MCF 10A (cell line): ENCODE measurements at regions not wholly inside any gene's neighbourhood (a gene's known extent, or its start where the extent isn't known, plus 50 kb on each side); places are given as distances from the start of the nearest gene placed in this dataset.

Experiments used
- BruUV-seq: library from RNA; stranded (reverse); fragments of 400-500 nt; replicated peaks from 2 replicates; lab custom pipeline; 2021; lab: Mats Ljungman, UMichigan
- CTCF ChIA-PET: fragments of 300-600 bp; sonication (Branson Sonifier 250); formaldehyde crosslinking; extraction: SDS; loops from one replicate; lab custom pipeline; 2021; ENCODE audit warnings: antibody characterized with exemption, inconsistent platforms; lab: Yijun Ruan, JAX
- POLR2A ChIA-PET: fragments of 300-600, 350-650 bp; sonication (Branson Sonifier 250); formaldehyde crosslinking; extraction: SDS; loops from one replicate; lab custom pipeline; 2020; ENCODE audit warnings: antibody characterized with exemption, inconsistent platforms; lab: Yijun Ruan, JAX
- DNase-seq: peaks from one replicate; pipeline ENCODE4 v3.0.0-alpha.2; 2018; ENCODE audit not compliant: unreplicated experiment
- H3K27ac Mint-ChIP-seq: one replicate; pipeline ENCODE4 v1.8.0; 2022; ENCODE audit warnings: mild to moderate bottlenecking, low read depth, mixed read lengths; ENCODE audit not compliant: unreplicated experiment
- H3K27me3 Mint-ChIP-seq: one replicate; pipeline ENCODE4 v1.8.0; 2022; ENCODE audit warnings: mixed read lengths; ENCODE audit not compliant: insufficient read depth, unreplicated experiment
- H3K36me3 Mint-ChIP-seq: one replicate; pipeline ENCODE4 v1.8.0; 2022; ENCODE audit warnings: mild to moderate bottlenecking, moderate library complexity, mixed read lengths; ENCODE audit not compliant: insufficient read depth, unreplicated experiment
- H3K4me1 Mint-ChIP-seq: one replicate; pipeline ENCODE4 v1.8.0; 2022; ENCODE audit warnings: mixed read lengths; ENCODE audit not compliant: insufficient read depth, unreplicated experiment
- H3K4me3 Mint-ChIP-seq: one replicate; pipeline ENCODE4 v1.8.0; 2022; ENCODE audit warnings: mild to moderate bottlenecking, moderate library complexity, mixed read lengths; ENCODE audit not compliant: unreplicated experiment
- H3K9me3 Mint-ChIP-seq: one replicate; pipeline ENCODE4 v1.8.0; 2022; ENCODE audit warnings: mixed read lengths; ENCODE audit not compliant: unreplicated experiment
- intact Hi-C: fragments of 100-400 bp; cut with micrococcal nuclease; formaldehyde crosslinking; loops from 2 replicates; pipeline ENCODE4 v1.14.1; 2022
- TF ChIP-seq, protein P1 (sequence below): fragments of 200-600 bp; IDR thresholded peaks from one replicate; pipeline ENCODE4 v1.8.0; 2022; ENCODE audit warnings: antibody characterized with exemption, mild to moderate bottlenecking; ENCODE audit not compliant: unreplicated experiment

DNA sequence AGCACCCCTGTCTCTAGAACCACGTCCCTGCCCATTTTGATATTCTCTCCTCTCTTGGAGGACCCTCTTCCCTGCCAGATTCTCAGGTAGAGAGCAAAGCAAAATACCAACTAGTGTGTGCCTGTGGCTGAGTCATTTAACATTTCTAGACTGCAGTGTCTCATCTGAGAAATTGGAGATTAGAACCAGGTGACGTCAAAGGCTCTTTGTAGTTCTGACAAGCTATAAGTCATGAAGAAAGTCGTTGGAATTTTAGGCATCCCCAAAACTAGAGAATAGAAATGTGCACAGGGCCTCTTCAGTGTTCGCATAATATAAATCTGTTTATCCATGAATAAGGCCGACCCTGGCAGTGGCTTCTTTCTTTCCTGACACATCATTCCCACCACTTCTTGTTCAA is 74.4 kb upstream of the TANC1 start:
- CTCF ChIA-PET, result interaction anchor here (1.0 to 2.1 kb wide), 6 partner anchors 9 to 225 kb away, joined by 3 to 11 read pairs (median 4); no protein-coding TSS in a partner anchor
- Mint-ChIP-seq H3K4me3 (peak overlapping the region; percentile 49), H3K36me3 (no peaks in the 10 kb centered on the region), H3K4me1 (peaks cover 44% of the 10 kb centered on the region), H3K9me3 (no peaks in the 10 kb centered on the region), H3K27ac (peak overlapping the region; percentile 97), H3K27me3 (no peaks in the 10 kb centered on the region)
- peak; percentile 87 for DNase-seq
- TF ChIP-seq, protein P1, sequence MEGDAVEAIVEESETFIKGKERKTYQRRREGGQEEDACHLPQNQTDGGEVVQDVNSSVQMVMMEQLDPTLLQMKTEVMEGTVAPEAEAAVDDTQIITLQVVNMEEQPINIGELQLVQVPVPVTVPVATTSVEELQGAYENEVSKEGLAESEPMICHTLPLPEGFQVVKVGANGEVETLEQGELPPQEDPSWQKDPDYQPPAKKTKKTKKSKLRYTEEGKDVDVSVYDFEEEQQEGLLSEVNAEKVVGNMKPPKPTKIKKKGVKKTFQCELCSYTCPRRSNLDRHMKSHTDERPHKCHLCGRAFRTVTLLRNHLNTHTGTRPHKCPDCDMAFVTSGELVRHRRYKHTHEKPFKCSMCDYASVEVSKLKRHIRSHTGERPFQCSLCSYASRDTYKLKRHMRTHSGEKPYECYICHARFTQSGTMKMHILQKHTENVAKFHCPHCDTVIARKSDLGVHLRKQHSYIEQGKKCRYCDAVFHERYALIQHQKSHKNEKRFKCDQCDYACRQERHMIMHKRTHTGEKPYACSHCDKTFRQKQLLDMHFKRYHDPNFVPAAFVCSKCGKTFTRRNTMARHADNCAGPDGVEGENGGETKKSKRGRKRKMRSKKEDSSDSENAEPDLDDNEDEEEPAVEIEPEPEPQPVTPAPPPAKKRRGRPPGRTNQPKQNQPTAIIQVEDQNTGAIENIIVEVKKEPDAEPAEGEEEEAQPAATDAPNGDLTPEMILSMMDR, result no peak
- intact Hi-C loops, result no loop called here
- POLR2A ChIA-PET, result interaction anchor here (0.6 to 3.6 kb wide), 26 partner anchors 9 to 624 kb away, joined by 3 to 48 read pairs (median 4); partner anchors contain the start of gene TANC1
- no TSS peak for BruUV-seq

DNA sequence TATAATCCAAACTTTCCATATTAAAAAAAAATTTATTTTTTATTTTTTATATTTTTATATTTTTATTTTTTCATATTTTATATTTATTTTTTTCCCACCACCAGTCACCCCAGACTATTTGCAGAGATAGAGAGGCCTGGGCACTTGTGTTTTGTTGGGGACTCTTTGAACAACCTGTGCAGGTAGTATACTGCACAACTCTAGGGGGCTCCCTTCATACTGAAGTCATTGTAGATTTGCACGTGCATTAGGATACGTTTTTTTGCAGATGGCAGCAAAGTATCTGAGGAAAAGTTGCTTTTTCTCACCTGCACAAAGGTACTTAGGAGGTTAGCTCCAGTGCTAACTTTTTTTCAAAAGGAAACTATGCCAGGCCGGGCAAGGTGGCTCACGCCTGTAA is 73.9 kb upstream of the TANC1 start:
- no peaks in the 10 kb centered on the region for H3K36me3 Mint-ChIP-seq
- H3K4me1 Mint-ChIP-seq, result peaks cover 39% of the 10 kb centered on the region
- peak overlapping the region; percentile 97 for H3K27ac Mint-ChIP-seq
- H3K27me3 Mint-ChIP-seq, result no peaks in the 10 kb centered on the region
- no peak for DNase-seq
- TF ChIP-seq, protein P1, result no peak
- ChIA-PET CTCF (interaction anchor here (0.5 to 2.1 kb wide), 8 partner anchors 8 to 225 kb away, joined by 3 to 11 read pairs (median 3); no protein-coding TSS in a partner anchor), POLR2A (interaction anchor here (0.6 to 3.6 kb wide), 24 partner anchors 9 to 624 kb away, joined by 3 to 48 read pairs (median 4); partner anchors contain the start of gene TANC1)
- BruUV-seq, result no TSS peak
- H3K4me3 Mint-ChIP-seq, result no peak overlapping the region
- no peaks in the 10 kb centered on the region for H3K9me3 Mint-ChIP-seq
- intact Hi-C loops, result no loop called here

DNA sequence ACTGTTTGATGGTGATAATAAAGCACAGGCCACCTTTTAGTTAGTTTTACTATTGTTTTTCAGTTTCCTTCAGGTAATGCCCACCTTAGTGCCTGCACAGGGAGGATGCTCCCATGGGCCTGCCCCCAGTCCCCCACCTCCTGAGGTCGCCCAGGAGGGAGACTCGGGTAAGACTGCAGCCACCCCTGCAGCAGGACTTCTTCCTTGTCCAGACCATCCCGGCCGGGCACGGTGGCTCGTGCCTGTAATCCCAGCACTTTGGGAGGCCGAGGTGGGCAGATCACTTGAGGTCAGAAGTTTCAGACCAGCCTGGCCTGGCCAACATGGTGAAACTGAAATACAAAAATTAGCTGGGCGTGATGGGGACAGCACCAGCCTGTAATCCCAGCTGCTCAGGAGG is 68.1 kb upstream of the TANC1 start:
- TF ChIP-seq, protein P1, result no peak
- POLR2A ChIA-PET, result interaction anchor here (0.5 to 1.6 kb wide), 5 partner anchors 9 to 241 kb away, joined by 3 to 6 read pairs (median 3); no protein-coding TSS in a partner anchor
- Mint-ChIP-seq H3K4me3 (no peak overlapping the region), H3K27ac (no peak overlapping the region), H3K9me3 (no peaks in the 10 kb centered on the region), H3K4me1 (no peaks in the 10 kb centered on the region), H3K36me3 (no peaks in the 10 kb centered on the region), H3K27me3 (no peaks in the 10 kb centered on the region)
- BruUV-seq, result no TSS peak
- CTCF ChIA-PET, result interaction anchor here (0.8 to 5.8 kb wide), 10 partner anchors 8 to 272 kb away, joined by 3 to 42 read pairs (median 3); no protein-coding TSS in a partner anchor
- intact Hi-C loops, result no loop called here
- no peak for DNase-seq

DNA sequence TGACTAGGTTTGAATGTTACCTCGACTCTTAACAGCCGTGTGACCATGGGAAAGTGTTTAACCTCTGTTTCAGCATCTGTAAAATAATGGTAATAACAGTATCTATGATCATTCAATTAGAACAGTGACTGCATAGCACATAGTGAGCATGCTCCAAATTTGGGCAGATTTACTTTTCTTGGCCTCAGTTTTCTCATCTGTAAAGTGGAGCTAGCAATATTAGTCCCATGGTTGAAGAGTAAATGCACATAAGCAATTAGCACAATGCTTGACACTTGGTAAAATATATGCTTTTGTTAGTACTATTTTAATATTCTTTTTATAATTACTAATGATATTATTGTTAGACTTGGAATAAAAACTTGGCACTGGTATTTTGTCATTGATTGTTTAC is 66.4 kb upstream of the TANC1 start:
- intact Hi-C loops, result no loop called here
- ChIA-PET CTCF (interaction anchor here (0.6 to 2.9 kb wide), 23 partner anchors 10 to 426 kb away, joined by 3 to 27 read pairs (median 4); partner anchors contain the start of gene TANC1), POLR2A (interaction anchor here (0.8 to 3.5 kb wide), 2 partner anchors 67 to 81 kb away, joined by 3 to 23 read pairs; partner anchors contain the start of gene TANC1)
- TF ChIP-seq, protein P1, result no peak
- no peaks in the 10 kb centered on the region for H3K4me1 Mint-ChIP-seq
- DNase-seq, result no peak
- no peak overlapping the region for H3K27ac Mint-ChIP-seq
- no peaks in the 10 kb centered on the region for H3K27me3 Mint-ChIP-seq
- H3K36me3 Mint-ChIP-seq, result no peaks in the 10 kb centered on the region
- H3K4me3 Mint-ChIP-seq, result no peak overlapping the region
- H3K9me3 Mint-ChIP-seq, result no peaks in the 10 kb centered on the region
- no TSS peak for BruUV-seq
